ENCODE measurements at regions not wholly inside any gene's neighbourhood (a gene's known extent, or its start where the extent isn't known, plus 50 kb on each side); places are given as distances from the start of the nearest gene placed in this dataset.

DNA sequence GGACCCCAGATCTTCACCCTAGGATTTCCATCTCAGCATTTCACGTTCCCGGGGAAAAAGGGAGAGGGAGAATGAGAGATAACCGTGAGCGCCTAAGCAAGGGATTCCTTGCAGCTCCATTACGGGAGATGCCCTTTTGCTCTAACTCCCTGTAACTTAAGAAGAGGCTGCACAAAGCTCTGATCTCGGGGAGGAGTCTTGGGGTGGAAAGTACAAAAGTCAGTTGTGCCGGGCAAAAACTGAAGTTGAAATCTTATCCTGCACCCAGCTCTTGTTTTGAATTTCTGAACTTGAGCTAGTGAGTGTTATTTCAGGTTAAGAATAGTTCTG is 256.4 kb upstream of the SOX21 start:
- H3K9ac ChIP-seq (ENCODE audit: low read length), result no peak overlapping the region
- H3K4me1 ChIP-seq (ENCODE audit: control insufficient read depth, insufficient read depth, low read length), result peaks cover 13% of the 10 kb centered on the region; the same call in 1 of the 2 replicates
- H3K36me3 ChIP-seq (ENCODE audit: control insufficient read depth, insufficient read depth, low read length), result no peaks in the 10 kb centered on the region
- H3K27me3 ChIP-seq (ENCODE audit: control insufficient read depth, insufficient read depth, low read length), result peaks cover 42% of the 10 kb centered on the region
- peak overlapping the region; percentile 80 for H3K4me3 ChIP-seq (ENCODE audit: low read depth, low read length)
- H3K27ac ChIP-seq (ENCODE audit: low read depth, low read length), result no peak overlapping the region
- no peaks in the 10 kb centered on the region for H3K9me3 ChIP-seq (ENCODE audit: control insufficient read depth, insufficient read depth, low read depth, low read length)

DNA sequence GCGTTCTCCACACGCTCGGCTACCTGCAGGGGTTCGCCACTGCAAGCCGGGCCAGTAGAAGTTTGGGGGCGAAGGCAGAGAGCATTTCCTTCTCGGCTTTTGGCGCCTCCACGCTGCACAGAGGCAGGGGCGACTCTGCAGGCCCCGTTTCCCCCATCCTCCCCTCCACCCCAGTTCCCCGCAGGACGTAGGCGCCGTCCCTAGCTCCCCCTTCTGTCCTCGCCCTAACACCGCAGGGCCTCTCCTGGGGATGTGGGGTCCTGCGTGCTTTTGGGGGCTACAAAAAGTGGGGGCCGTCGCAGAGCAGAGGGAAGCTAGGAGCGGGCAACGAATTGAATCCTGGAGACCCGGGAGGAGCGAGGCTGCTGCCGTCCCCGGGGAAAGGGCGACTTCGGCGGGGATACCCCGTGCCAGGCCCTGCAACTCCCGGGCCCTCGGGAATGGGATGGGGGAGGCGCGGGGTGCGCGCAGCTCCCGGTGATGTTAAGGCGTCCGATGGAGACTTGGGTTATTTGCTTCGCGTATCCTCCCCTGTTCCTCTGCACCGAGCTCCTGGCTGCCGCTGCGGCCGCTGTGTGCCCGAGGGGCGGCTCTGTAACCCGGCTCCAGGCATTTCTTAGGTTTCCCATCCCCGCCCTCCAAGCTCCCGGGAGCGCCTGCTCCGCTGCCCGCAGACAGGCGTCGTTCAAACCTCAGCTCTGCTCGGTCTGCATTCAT is 255.9 kb upstream of the SOX21 start:
- Histone ChIP-seq H3K4me1 (ENCODE audit: control insufficient read depth, insufficient read depth, low read length) (peaks cover 13% of the 10 kb centered on the region; the same call in 1 of the 2 replicates), H3K9ac (ENCODE audit: low read length) (peak overlapping the region; percentile 54), H3K27me3 (ENCODE audit: control insufficient read depth, insufficient read depth, low read length) (peaks cover 42% of the 10 kb centered on the region), H3K27ac (ENCODE audit: low read depth, low read length) (no peak overlapping the region), H3K36me3 (ENCODE audit: control insufficient read depth, insufficient read depth, low read length) (no peaks in the 10 kb centered on the region), H3K4me3 (ENCODE audit: low read depth, low read length) (peak overlapping the region; percentile 80), H3K9me3 (ENCODE audit: control insufficient read depth, insufficient read depth, low read depth, low read length) (no peaks in the 10 kb centered on the region)

DNA sequence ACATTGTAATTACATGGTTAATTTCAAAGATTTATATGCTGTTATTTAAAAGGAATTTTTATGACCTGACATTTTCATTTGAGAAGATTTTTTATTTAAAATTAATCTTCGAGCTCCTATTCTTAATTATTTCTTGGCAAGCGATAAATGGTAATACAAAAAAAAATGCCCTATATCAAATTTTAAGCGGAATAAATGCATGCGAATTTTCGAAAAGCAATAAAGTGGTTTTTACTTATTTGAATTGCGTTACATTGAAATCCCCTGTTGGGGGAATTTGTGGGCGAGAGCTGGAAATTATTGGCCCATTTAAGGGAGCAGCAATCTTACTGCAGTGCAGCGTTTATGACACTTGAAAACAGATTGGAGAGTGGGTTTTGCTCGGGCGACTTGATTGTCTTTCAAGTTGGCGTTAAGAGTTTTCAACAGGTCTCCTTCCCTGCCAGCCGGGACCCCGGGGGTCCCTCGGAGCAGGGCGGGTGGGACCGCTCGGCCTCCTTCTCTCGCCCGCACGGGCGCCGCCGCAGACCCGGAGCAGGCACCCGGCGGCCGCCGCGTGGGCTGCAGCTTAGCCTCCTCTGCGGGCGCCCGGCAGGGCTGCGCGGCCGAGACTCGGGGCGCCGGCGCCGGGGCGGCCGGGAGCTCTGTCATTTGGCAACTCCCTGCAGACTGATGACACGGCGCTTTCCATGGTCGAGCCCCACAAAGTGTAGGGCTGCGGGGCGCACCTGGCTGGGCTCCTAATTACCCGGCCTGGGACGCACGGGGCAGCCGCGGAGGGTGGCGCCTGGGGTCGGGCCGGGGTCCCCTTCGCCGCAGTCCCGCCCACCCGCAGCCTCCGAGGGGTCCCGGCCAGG is 255.1 kb upstream of the SOX21 start:
- Histone ChIP-seq H3K27ac (ENCODE audit: low read depth, low read length) (no peak overlapping the region), H3K27me3 (ENCODE audit: control insufficient read depth, insufficient read depth, low read length) (peaks cover 42% of the 10 kb centered on the region), H3K4me3 (ENCODE audit: low read depth, low read length) (peak overlapping the region; percentile 80), H3K36me3 (ENCODE audit: control insufficient read depth, insufficient read depth, low read length) (no peaks in the 10 kb centered on the region), H3K9me3 (ENCODE audit: control insufficient read depth, insufficient read depth, low read depth, low read length) (no peaks in the 10 kb centered on the region), H3K4me1 (ENCODE audit: control insufficient read depth, insufficient read depth, low read length) (peaks cover 13% of the 10 kb centered on the region; the same call in 1 of the 2 replicates), H3K9ac (ENCODE audit: low read length) (peak overlapping the region; percentile 54)

DNA sequence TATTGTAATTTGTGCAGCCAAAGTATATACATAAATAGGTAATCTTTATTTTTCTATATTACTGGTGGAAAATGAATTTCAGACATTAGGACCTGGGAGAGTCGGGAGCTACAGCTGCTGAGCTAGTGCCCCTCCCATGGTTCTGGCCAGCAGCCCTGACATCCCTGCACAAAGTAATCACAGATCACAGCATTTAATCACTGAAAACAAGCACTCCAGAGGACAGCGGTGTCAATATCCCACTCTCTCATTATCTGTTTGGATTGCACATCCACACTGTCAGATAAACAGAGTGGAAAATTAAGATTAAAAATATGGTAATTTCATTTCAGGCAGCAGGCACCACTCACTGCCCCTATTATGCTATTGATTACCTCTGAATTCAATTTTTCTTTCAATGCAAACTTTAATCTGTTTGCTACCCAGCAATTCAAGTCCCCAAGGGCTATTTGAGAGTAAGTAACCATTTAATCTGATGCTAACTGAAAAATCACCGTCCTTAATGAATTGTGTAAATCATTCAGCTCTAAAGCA is 254.1 kb upstream of the SOX21 start:
- H3K36me3 ChIP-seq (ENCODE audit: control insufficient read depth, insufficient read depth, low read length), result no peaks in the 10 kb centered on the region
- H3K4me1 ChIP-seq (ENCODE audit: control insufficient read depth, insufficient read depth, low read length), result peaks cover 13% of the 10 kb centered on the region; the same call in 1 of the 2 replicates
- H3K9me3 ChIP-seq (ENCODE audit: control insufficient read depth, insufficient read depth, low read depth, low read length), result no peaks in the 10 kb centered on the region
- no peak overlapping the region for H3K4me3 ChIP-seq (ENCODE audit: low read depth, low read length)
- peaks cover 42% of the 10 kb centered on the region for H3K27me3 ChIP-seq (ENCODE audit: control insufficient read depth, insufficient read depth, low read length)
- no peak overlapping the region for H3K27ac ChIP-seq (ENCODE audit: low read depth, low read length)
- H3K9ac ChIP-seq (ENCODE audit: low read length), result no peak overlapping the region

DNA sequence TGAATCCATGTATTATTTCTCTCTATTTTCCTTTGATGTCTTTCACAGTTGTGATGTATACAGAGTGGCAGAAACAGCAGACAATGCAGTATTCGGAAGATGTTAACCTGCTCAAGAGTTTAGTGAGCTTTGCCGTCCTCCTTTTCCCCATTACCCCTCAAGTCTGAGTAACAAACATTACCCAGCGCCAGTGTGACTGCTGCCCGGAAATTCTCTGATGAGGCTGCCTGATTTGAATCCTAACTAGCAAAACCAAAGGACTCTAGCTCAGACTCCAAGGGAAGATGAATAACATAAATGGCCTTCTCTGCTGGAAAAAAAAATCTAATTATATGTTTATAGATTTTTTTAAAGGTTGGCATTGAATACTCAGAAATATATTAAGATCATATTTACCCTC is 247.3 kb upstream of the SOX21 start:
- H3K9ac ChIP-seq (ENCODE audit: low read length), result no peak overlapping the region
- no peak overlapping the region for H3K27ac ChIP-seq (ENCODE audit: low read depth, low read length)
- no peaks in the 10 kb centered on the region for H3K4me1 ChIP-seq (ENCODE audit: control insufficient read depth, insufficient read depth, low read length)
- no peaks in the 10 kb centered on the region for H3K27me3 ChIP-seq (ENCODE audit: control insufficient read depth, insufficient read depth, low read length)
- no peaks in the 10 kb centered on the region for H3K9me3 ChIP-seq (ENCODE audit: control insufficient read depth, insufficient read depth, low read depth, low read length)
- no peak overlapping the region for H3K4me3 ChIP-seq (ENCODE audit: low read depth, low read length)
- H3K36me3 ChIP-seq (ENCODE audit: control insufficient read depth, insufficient read depth, low read length), result no peaks in the 10 kb centered on the region

DNA sequence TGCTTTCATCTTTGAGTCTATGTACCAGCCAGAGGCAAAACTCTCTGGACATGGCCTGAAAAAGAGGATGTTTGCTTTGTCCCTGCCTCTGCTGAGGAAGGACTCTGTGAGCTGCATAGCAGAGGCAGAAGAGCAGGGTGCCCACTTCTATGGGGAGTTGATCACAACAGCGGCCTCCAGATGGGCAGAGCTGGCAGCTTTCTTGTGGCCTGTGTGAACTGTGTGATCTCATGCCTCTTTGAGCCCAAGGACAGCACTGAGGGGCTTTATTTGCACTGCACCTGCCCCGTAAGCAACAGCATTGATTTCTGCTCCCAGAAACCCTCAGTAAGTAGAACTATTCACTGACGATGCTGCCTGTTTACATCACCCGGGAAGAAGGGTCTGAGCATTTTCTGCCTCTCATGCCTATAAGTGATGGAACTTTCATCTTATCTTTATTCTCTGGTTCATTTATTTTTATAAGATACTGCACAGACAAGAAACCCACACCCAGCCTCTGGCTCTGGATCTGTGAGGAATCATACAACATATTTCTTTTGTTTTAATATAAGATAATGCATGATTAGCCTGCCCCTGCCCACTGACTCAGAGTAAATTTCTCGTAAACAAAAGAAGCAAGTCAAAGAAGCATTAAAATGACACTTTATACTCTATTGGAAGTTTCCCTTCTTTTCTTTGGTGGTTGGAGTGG is 244.2 kb upstream of the SOX21 start:
- Histone ChIP-seq H3K9me3 (ENCODE audit: control insufficient read depth, insufficient read depth, low read depth, low read length) (no peaks in the 10 kb centered on the region), H3K27ac (ENCODE audit: low read depth, low read length) (no peak overlapping the region), H3K4me1 (ENCODE audit: control insufficient read depth, insufficient read depth, low read length) (no peaks in the 10 kb centered on the region), H3K4me3 (ENCODE audit: low read depth, low read length) (no peak overlapping the region), H3K9ac (ENCODE audit: low read length) (no peak overlapping the region), H3K36me3 (ENCODE audit: control insufficient read depth, insufficient read depth, low read length) (no peaks in the 10 kb centered on the region), H3K27me3 (ENCODE audit: control insufficient read depth, insufficient read depth, low read length) (no peaks in the 10 kb centered on the region)

DNA sequence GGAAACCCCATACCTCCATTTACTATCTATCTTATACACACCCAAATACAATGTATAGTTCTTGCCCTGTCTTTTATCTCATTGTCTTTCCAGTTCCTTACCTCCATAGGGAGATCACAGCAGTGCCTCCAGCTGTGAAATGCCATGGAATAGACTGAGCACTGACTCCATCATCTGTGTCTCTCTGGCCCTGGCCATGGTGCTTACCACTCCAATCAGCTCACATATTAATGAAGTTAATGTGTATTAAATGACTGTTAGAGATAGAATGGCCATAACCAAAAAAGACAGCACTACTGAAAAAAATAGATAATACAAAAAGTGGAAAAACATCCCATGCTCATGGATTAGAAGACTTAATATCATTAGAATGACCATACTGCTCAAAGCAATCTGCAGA is 240.4 kb upstream of the SOX21 start:
- H3K4me1 ChIP-seq (ENCODE audit: control insufficient read depth, insufficient read depth, low read length), result peaks cover 10% of the 10 kb centered on the region
- H3K27me3 ChIP-seq (ENCODE audit: control insufficient read depth, insufficient read depth, low read length), result no peaks in the 10 kb centered on the region
- no peak overlapping the region for H3K9ac ChIP-seq (ENCODE audit: low read length)
- no peaks in the 10 kb centered on the region for H3K9me3 ChIP-seq (ENCODE audit: control insufficient read depth, insufficient read depth, low read depth, low read length)
- no peak overlapping the region for H3K27ac ChIP-seq (ENCODE audit: low read depth, low read length)
- H3K4me3 ChIP-seq (ENCODE audit: low read depth, low read length), result no peak overlapping the region
- no peaks in the 10 kb centered on the region for H3K36me3 ChIP-seq (ENCODE audit: control insufficient read depth, insufficient read depth, low read length)

DNA sequence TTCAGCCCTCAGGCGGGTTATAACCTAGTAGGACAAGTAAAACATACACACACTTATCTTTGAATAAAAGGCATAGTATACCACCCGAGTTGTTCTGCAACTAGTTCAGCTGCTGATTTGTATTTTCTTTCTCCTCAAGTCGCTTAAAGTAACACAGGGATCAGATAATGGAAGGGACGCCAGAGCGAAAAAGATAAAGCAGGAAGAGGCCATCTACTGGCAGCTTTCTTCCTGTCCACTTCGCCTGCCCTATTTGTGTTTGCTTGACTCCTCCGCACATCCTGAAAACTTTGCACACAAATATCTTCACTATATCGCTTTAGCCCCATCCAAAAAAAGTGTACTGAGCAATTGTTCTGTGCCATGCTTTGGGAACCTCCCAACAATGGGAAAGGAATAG is 238.0 kb upstream of the SOX21 start:
- H3K9me3 ChIP-seq (ENCODE audit: control insufficient read depth, insufficient read depth, low read depth, low read length), result no peaks in the 10 kb centered on the region
- H3K36me3 ChIP-seq (ENCODE audit: control insufficient read depth, insufficient read depth, low read length), result no peaks in the 10 kb centered on the region
- no peak overlapping the region for H3K27ac ChIP-seq (ENCODE audit: low read depth, low read length)
- H3K27me3 ChIP-seq (ENCODE audit: control insufficient read depth, insufficient read depth, low read length), result no peaks in the 10 kb centered on the region
- no peak overlapping the region for H3K9ac ChIP-seq (ENCODE audit: low read length)
- peaks cover 14% of the 10 kb centered on the region for H3K4me1 ChIP-seq (ENCODE audit: control insufficient read depth, insufficient read depth, low read length)
- no peak overlapping the region for H3K4me3 ChIP-seq (ENCODE audit: low read depth, low read length)

DNA sequence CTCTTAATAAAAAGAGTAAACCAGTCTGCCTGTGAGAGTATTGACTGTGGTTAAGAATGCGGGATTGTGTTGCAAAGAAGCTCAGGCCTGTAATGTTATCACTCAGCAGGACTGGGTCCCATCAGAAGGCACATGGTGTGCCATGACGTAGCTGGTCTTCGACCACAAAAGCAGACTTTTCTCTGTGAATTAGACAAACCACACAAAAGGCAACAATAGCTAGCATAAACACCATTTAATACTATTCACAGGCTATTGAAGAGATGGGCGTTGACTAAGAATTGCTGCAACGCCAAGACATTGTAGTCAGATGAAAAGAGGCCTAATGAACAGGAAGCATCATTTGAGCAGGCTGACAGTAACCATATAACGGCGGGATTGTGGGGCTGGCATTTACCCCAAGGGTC is 235.6 kb upstream of the SOX21 start:
- Histone ChIP-seq H3K36me3 (ENCODE audit: control insufficient read depth, insufficient read depth, low read length) (no peaks in the 10 kb centered on the region), H3K4me1 (ENCODE audit: control insufficient read depth, insufficient read depth, low read length) (peaks cover 14% of the 10 kb centered on the region), H3K4me3 (ENCODE audit: low read depth, low read length) (no peak overlapping the region), H3K9ac (ENCODE audit: low read length) (no peak overlapping the region), H3K27me3 (ENCODE audit: control insufficient read depth, insufficient read depth, low read length) (no peaks in the 10 kb centered on the region), H3K9me3 (ENCODE audit: control insufficient read depth, insufficient read depth, low read depth, low read length) (no peaks in the 10 kb centered on the region), H3K27ac (ENCODE audit: low read depth, low read length) (no peak overlapping the region)

DNA sequence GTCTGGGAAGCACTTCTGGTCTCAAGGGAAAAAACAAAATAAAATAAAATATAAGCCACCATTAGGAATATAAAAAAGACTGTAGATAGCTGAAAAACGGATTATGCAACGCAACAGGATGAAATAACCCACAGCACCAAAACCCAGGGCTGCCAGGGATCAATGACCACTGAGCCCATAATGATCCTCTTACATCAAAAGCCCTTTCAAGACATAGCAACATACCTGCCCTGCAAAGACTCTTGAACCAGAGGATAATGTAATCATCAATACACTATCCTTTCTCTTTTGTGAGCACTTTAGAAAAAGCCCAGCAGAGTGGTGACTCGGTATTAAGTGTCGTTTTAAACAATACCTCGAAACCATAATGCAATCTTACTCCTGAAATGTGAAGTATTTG is 235.0 kb upstream of the SOX21 start:
- Histone ChIP-seq H3K4me1 (ENCODE audit: control insufficient read depth, insufficient read depth, low read length) (peaks cover 14% of the 10 kb centered on the region), H3K9me3 (ENCODE audit: control insufficient read depth, insufficient read depth, low read depth, low read length) (peaks cover 2% of the 10 kb centered on the region; the same call in 1 of the 2 replicates), H3K4me3 (ENCODE audit: low read depth, low read length) (no peak overlapping the region), H3K27me3 (ENCODE audit: control insufficient read depth, insufficient read depth, low read length) (no peaks in the 10 kb centered on the region), H3K36me3 (ENCODE audit: control insufficient read depth, insufficient read depth, low read length) (no peaks in the 10 kb centered on the region), H3K27ac (ENCODE audit: low read depth, low read length) (no peak overlapping the region), H3K9ac (ENCODE audit: low read length) (no peak overlapping the region)

All from HUES6 (cell line).